ENCODE measurements at regions not wholly inside any gene's neighbourhood (a gene's known extent, or its start where the extent isn't known, plus 50 kb on each side); places are given as distances from the start of the nearest gene placed in this dataset.
"Not testable (repeated sequence)": the region's sequence is repeated elsewhere in the genome, so short reads cannot be mapped to it uniquely, and the experiment has no call there.

DNA sequence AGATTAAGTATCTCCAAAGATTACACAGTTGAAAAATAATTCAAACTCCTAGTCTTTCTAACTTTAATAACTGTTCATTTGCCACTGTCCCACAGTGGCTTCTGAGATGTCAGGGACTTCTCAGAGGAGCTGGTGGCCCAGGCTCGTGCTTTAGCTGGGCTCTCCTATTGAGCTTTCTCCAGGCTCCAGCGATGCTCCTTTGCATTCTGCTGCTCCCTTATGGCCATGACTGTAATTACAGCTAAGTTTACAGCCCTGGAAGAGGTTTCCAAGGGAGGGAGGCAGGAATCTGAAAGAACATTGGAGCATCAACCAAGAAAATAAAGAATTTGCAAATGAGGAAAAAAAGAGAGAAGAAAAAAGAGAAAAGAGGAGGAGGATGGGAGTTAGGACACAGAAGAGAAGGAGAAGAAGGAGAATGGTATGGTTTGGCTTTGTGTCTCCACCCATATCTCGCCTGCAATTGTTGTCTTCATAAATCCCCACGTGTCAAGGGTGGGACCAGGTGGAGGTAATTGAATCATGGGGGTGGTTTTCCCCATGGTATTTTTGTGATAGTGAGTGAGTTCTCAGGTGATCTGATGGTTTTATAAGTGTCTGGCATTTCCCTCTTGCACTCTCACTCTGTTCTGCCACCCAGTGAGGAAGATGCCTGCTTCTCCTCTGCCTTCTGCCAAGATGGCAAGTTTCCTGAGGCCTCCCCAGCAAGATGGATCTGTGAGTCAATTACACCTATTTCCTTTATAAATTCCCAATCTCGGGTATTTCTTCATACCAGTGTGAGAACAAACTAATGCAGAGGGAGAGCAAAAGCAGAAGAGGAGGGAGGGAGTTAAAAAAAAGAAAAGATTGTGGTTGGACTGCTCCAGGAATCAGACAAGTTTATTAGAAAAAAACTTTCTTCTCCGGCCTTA, 857.0 kb downstream of the KCNA4 start:
- CTCF ChIA-PET = interaction anchor here (0.6 to 1.1 kb wide), 3 partner anchors 40 to 1461 kb away, joined by 3 to 5 read pairs (median 3); no protein-coding TSS in a partner anchor
- no peaks in the 10 kb centered on the region for H3K36me3 ChIP-seq (ENCODE audit: control insufficient read depth, insufficient read depth, low read length)
- H3K27ac ChIP-seq (ENCODE audit: low read length) = no peak overlapping the region
- DNase-seq (ENCODE audit: low read depth, low spot score) (peak; percentile 17), ATAC-seq (peak; percentile 84)
- POLR2A ChIA-PET = no interaction called here
- intact Hi-C loops (cut with micrococcal nuclease; ENCODE audit: unreplicated experiment) = loop anchor here (5.0 kb wide), 1 partner anchor 1463 kb away; no protein-coding TSS in a partner anchor
- no peak for TF ChIP-seq POLR2AphosphoS5 (IDR thresholded peaks at IDR 0.05; ENCODE audit: low read depth, low read length)
- TF ChIP-seq, protein P1, sequence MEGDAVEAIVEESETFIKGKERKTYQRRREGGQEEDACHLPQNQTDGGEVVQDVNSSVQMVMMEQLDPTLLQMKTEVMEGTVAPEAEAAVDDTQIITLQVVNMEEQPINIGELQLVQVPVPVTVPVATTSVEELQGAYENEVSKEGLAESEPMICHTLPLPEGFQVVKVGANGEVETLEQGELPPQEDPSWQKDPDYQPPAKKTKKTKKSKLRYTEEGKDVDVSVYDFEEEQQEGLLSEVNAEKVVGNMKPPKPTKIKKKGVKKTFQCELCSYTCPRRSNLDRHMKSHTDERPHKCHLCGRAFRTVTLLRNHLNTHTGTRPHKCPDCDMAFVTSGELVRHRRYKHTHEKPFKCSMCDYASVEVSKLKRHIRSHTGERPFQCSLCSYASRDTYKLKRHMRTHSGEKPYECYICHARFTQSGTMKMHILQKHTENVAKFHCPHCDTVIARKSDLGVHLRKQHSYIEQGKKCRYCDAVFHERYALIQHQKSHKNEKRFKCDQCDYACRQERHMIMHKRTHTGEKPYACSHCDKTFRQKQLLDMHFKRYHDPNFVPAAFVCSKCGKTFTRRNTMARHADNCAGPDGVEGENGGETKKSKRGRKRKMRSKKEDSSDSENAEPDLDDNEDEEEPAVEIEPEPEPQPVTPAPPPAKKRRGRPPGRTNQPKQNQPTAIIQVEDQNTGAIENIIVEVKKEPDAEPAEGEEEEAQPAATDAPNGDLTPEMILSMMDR (IDR thresholded peaks at IDR 0.05) = peak; percentile 79
- no peaks in the 10 kb centered on the region for H3K27me3 ChIP-seq (ENCODE audit: control insufficient read depth, insufficient read depth, low read length)
- BruUV-seq (replicated peaks) = no TSS peak
- H3K4me3 ChIP-seq (ENCODE audit: low read depth in 2 of 2, low read length in 2 of 2) = no peak overlapping the region
- H3K9me3 ChIP-seq (ENCODE audit: control insufficient read depth, insufficient read depth, low read depth, low read length) = peaks cover 8% of the 10 kb centered on the region; the same call in 1 of the 2 replicates
- in situ Hi-C loops (cut with HindIII; ENCODE audit: low pct_unique_long_range_greater_than_20kb, low sequenced_read_pairs) = no loop called here
- no peaks in the 10 kb centered on the region for H3K4me1 ChIP-seq (ENCODE audit: control insufficient read depth, insufficient read depth, low read length)

DNA sequence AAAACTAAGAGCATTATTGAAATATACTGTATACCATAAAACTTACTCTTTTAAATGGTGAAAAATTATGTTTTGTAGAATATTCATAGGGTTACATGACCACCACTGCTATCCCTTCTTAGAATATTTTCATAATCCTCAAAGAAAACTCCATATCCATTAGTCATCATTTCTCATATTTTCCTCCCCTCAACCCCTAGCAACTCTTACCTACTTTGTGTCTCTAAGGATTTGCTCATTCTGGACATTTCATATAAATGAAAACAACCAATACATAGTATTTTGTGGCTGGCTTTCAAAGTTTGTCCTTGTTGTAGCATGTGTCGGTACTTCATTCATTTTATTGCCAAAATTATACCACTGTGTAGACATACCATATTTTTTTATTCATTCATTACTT, 863.8 kb downstream of the KCNA4 start:
- peaks cover 10% of the 10 kb centered on the region for H3K9me3 ChIP-seq (ENCODE audit: control insufficient read depth, insufficient read depth, low read depth, low read length)
- no peaks in the 10 kb centered on the region for H3K4me1 ChIP-seq (ENCODE audit: control insufficient read depth, insufficient read depth, low read length)
- no peak overlapping the region for H3K27ac ChIP-seq (ENCODE audit: low read length)
- no peaks in the 10 kb centered on the region for H3K36me3 ChIP-seq (ENCODE audit: control insufficient read depth, insufficient read depth, low read length)
- intact Hi-C loops (cut with micrococcal nuclease; ENCODE audit: unreplicated experiment) (no loop called here), in situ Hi-C loops (cut with HindIII; ENCODE audit: low pct_unique_long_range_greater_than_20kb, low sequenced_read_pairs) (no loop called here)
- no peak for DNase-seq (ENCODE audit: low read depth, low spot score)
- no TSS peak for BruUV-seq (replicated peaks)
- POLR2A ChIA-PET = no interaction called here
- CTCF ChIA-PET = no interaction called here
- no peaks in the 10 kb centered on the region for H3K27me3 ChIP-seq (ENCODE audit: control insufficient read depth, insufficient read depth, low read length)
- no peak for ATAC-seq
- H3K4me3 ChIP-seq (ENCODE audit: low read depth in 2 of 2, low read length in 2 of 2) = no peak overlapping the region
- TF ChIP-seq POLR2AphosphoS5 (IDR thresholded peaks at IDR 0.05; ENCODE audit: low read depth, low read length) (no peak), SIN3A (IDR thresholded peaks at IDR 0.05; ENCODE audit: borderline replicate concordance, insufficient read depth, low read depth, low read length) (no peak), TCF7L2 (IDR thresholded peaks at IDR 0.05; ENCODE audit: low read depth, low read length) (no peak)
- TF ChIP-seq, protein P1 (IDR thresholded peaks at IDR 0.05) = no peak
- TF ChIP-seq, protein P2, sequence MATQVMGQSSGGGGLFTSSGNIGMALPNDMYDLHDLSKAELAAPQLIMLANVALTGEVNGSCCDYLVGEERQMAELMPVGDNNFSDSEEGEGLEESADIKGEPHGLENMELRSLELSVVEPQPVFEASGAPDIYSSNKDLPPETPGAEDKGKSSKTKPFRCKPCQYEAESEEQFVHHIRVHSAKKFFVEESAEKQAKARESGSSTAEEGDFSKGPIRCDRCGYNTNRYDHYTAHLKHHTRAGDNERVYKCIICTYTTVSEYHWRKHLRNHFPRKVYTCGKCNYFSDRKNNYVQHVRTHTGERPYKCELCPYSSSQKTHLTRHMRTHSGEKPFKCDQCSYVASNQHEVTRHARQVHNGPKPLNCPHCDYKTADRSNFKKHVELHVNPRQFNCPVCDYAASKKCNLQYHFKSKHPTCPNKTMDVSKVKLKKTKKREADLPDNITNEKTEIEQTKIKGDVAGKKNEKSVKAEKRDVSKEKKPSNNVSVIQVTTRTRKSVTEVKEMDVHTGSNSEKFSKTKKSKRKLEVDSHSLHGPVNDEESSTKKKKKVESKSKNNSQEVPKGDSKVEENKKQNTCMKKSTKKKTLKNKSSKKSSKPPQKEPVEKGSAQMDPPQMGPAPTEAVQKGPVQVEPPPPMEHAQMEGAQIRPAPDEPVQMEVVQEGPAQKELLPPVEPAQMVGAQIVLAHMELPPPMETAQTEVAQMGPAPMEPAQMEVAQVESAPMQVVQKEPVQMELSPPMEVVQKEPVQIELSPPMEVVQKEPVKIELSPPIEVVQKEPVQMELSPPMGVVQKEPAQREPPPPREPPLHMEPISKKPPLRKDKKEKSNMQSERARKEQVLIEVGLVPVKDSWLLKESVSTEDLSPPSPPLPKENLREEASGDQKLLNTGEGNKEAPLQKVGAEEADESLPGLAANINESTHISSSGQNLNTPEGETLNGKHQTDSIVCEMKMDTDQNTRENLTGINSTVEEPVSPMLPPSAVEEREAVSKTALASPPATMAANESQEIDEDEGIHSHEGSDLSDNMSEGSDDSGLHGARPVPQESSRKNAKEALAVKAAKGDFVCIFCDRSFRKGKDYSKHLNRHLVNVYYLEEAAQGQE (IDR thresholded peaks at IDR 0.05; ENCODE audit: insufficient read depth in 1 of 2, low read depth in 2 of 2, low read length in 1 of 2) = no peak

DNA sequence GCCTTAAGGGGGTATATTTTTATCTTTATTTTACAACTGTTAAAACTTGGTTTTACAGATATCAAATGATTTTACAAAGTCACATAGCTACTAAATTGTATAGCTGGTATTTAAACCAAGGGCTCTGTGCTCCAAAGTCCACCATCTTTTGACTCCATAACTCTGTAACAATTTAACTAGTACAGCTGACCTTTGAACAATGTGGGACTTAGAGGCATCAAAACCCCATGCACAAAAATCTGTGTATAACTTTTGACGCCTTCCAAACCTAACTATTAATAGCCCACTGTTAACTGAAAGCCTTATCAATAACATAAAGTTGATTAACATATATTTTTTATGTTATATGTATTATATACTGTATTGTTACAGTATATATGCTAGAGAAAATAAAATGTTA, 874.3 kb downstream of the KCNA4 start:
- H3K9me3 ChIP-seq (ENCODE audit: control insufficient read depth, insufficient read depth, low read depth, low read length); intact Hi-C loops (cut with micrococcal nuclease; ENCODE audit: unreplicated experiment); in situ Hi-C loops (cut with HindIII; ENCODE audit: low pct_unique_long_range_greater_than_20kb, low sequenced_read_pairs); H3K4me3 ChIP-seq (ENCODE audit: low read depth in 2 of 2, low read length in 2 of 2); POLR2A ChIA-PET; H3K4me1 ChIP-seq (ENCODE audit: control insufficient read depth, insufficient read depth, low read length); H3K27me3 ChIP-seq (ENCODE audit: control insufficient read depth, insufficient read depth, low read length); H3K27ac ChIP-seq (ENCODE audit: low read length); ATAC-seq; BruUV-seq (replicated peaks); CTCF ChIA-PET; H3K36me3 ChIP-seq (ENCODE audit: control insufficient read depth, insufficient read depth, low read length); DNase-seq (ENCODE audit: low read depth, low spot score): not testable (repeated sequence)
